ENCODE measurements at regions not wholly inside any gene's neighbourhood (a gene's known extent, or its start where the extent isn't known, plus 50 kb on each side); places are given as distances from the start of the nearest gene placed in this dataset.

GRCh38 chr5:15034379-15034778, 162.8 kb upstream of the ANKH start:
- H3K9me3 Mint-ChIP-seq (ENCODE audit: unreplicated experiment), result peaks cover 8% of the 10 kb centered on the region
- no peak for FAIRE-seq

GRCh38 chr5:15031180-15031579, 159.6 kb upstream of the ANKH start:
- FAIRE-seq (no peak), DNase-seq (ENCODE audit: low read depth) (no peak)
- no peak overlapping the region for H3K27ac ChIP-seq (ENCODE audit: low read depth, low read length)
- no peaks in the 10 kb centered on the region for H3K36me3 Mint-ChIP-seq (ENCODE audit: low read depth, unreplicated experiment)
- H3K4me2 ChIP-seq (ENCODE audit: low read length), result no peak overlapping the region
- H3K9me3 ChIP-seq (ENCODE audit: insufficient read depth, low read depth, low read length), result no peaks in the 10 kb centered on the region
- peaks cover 21% of the 10 kb centered on the region for H3K4me1 Mint-ChIP-seq (ENCODE audit: low read depth, unreplicated experiment)
- H3K4me1 ChIP-seq (ENCODE audit: insufficient read depth, low read length), result peaks cover 11% of the 10 kb centered on the region
- no peaks in the 10 kb centered on the region for H3K36me3 ChIP-seq (ENCODE audit: insufficient read depth, low read length)
- H4K20me1 ChIP-seq (ENCODE audit: insufficient read depth, low read length), result no peaks in the 10 kb centered on the region
- peaks cover 7% of the 10 kb centered on the region for H3K9me3 Mint-ChIP-seq (ENCODE audit: unreplicated experiment)
- TF ChIP-seq EZH2 (IDR thresholded peaks at IDR 0.05; ENCODE audit: insufficient read depth, low read length) (no peak), CTCF (IDR thresholded peaks at IDR 0.05; ENCODE audit: insufficient read depth, low read depth, low read length) (no peak)
- no peak overlapping the region for H2AFZ ChIP-seq (ENCODE audit: low read depth, low read length)
- H3K9ac ChIP-seq (ENCODE audit: low read length), result no peak overlapping the region
- H3K27ac Mint-ChIP-seq (ENCODE audit: unreplicated experiment), result no peak overlapping the region
- no peak overlapping the region for H3K4me3 Mint-ChIP-seq (ENCODE audit: unreplicated experiment)
- no peaks in the 10 kb centered on the region for H3K27me3 Mint-ChIP-seq (ENCODE audit: low read depth, unreplicated experiment)
- H3K4me3 ChIP-seq (ENCODE audit: insufficient read depth, low read depth, low read length), result no peak overlapping the region
- H3K79me2 ChIP-seq (ENCODE audit: insufficient read depth, low read length), result no peaks in the 10 kb centered on the region
- H3K27me3 ChIP-seq (ENCODE audit: insufficient read depth, low read length), result no peaks in the 10 kb centered on the region

More at GRCh38 chr5:15034379-15034778, 162.8 kb upstream of the ANKH start:
- H3K4me2 ChIP-seq (ENCODE audit: low read length), result no peak overlapping the region
- no peak overlapping the region for H3K4me3 ChIP-seq (ENCODE audit: insufficient read depth, low read depth, low read length)
- Mint-ChIP-seq H3K27me3 (ENCODE audit: low read depth, unreplicated experiment) (no peaks in the 10 kb centered on the region), H3K4me3 (ENCODE audit: unreplicated experiment) (no peak overlapping the region), H3K4me1 (ENCODE audit: low read depth, unreplicated experiment) (peaks cover 7% of the 10 kb centered on the region), H3K36me3 (ENCODE audit: low read depth, unreplicated experiment) (no peaks in the 10 kb centered on the region), H3K27ac (ENCODE audit: unreplicated experiment) (no peak overlapping the region)
- TF ChIP-seq CTCF (IDR thresholded peaks at IDR 0.05; ENCODE audit: insufficient read depth, low read depth, low read length), result no peak
- TF ChIP-seq EZH2 (IDR thresholded peaks at IDR 0.05; ENCODE audit: insufficient read depth, low read length), result no peak
- H3K27me3 ChIP-seq (ENCODE audit: insufficient read depth, low read length), result no peaks in the 10 kb centered on the region
- no peaks in the 10 kb centered on the region for H3K36me3 ChIP-seq (ENCODE audit: insufficient read depth, low read length)
- H3K9ac ChIP-seq (ENCODE audit: low read length), result no peak overlapping the region
- no peaks in the 10 kb centered on the region for H3K4me1 ChIP-seq (ENCODE audit: insufficient read depth, low read length)
- no peaks in the 10 kb centered on the region for H3K79me2 ChIP-seq (ENCODE audit: insufficient read depth, low read length)
- H2AFZ ChIP-seq (ENCODE audit: low read depth, low read length), result no peak overlapping the region
- no peaks in the 10 kb centered on the region for H3K9me3 ChIP-seq (ENCODE audit: insufficient read depth, low read depth, low read length)
- no peak for DNase-seq (ENCODE audit: low read depth)
- no peak overlapping the region for H3K27ac ChIP-seq (ENCODE audit: low read depth, low read length)
- H4K20me1 ChIP-seq (ENCODE audit: insufficient read depth, low read length), result no peaks in the 10 kb centered on the region

- no peak overlapping the region for H3K4me3 Mint-ChIP-seq (ENCODE audit: unreplicated experiment)
- Histone ChIP-seq H3K9ac (ENCODE audit: low read length) (no peak overlapping the region), H3K4me1 (ENCODE audit: insufficient read depth, low read length) (peaks cover 21% of the 10 kb centered on the region), H3K27me3 (ENCODE audit: insufficient read depth, low read length) (no peaks in the 10 kb centered on the region), H3K9me3 (ENCODE audit: insufficient read depth, low read depth, low read length) (no peaks in the 10 kb centered on the region), H3K36me3 (ENCODE audit: insufficient read depth, low read length) (no peaks in the 10 kb centered on the region), H3K4me2 (ENCODE audit: low read length) (no peak overlapping the region), H2AFZ (ENCODE audit: low read depth, low read length) (no peak overlapping the region), H3K79me2 (ENCODE audit: insufficient read depth, low read length) (no peaks in the 10 kb centered on the region), H3K27ac (ENCODE audit: low read depth, low read length) (no peak overlapping the region), H3K4me3 (ENCODE audit: insufficient read depth, low read depth, low read length) (no peak overlapping the region), H4K20me1 (ENCODE audit: insufficient read depth, low read length) (no peaks in the 10 kb centered on the region)
- TF ChIP-seq EZH2 (IDR thresholded peaks at IDR 0.05; ENCODE audit: insufficient read depth, low read length), result no peak
- no peak for TF ChIP-seq CTCF (IDR thresholded peaks at IDR 0.05; ENCODE audit: insufficient read depth, low read depth, low read length)
- DNase-seq (ENCODE audit: low read depth) (no peak), FAIRE-seq (no peak)
- H3K27me3 Mint-ChIP-seq (ENCODE audit: low read depth, unreplicated experiment), result no peaks in the 10 kb centered on the region
- no peak overlapping the region for H3K27ac Mint-ChIP-seq (ENCODE audit: unreplicated experiment)
- peaks cover 30% of the 10 kb centered on the region for H3K4me1 Mint-ChIP-seq (ENCODE audit: low read depth, unreplicated experiment)
- no peaks in the 10 kb centered on the region for H3K36me3 Mint-ChIP-seq (ENCODE audit: low read depth, unreplicated experiment)
- peaks cover 9% of the 10 kb centered on the region for H3K9me3 Mint-ChIP-seq (ENCODE audit: unreplicated experiment)
Measured at GRCh38 chr5:15027764-15028163, 156.2 kb upstream of the ANKH start.

All from astrocyte (in vitro differentiated cells and primary cell).